NCI-H2196 (cell line): ENCODE measurements at regions not wholly inside any gene's neighbourhood (a gene's known extent, or its start where the extent isn't known, plus 50 kb on each side); places are given as distances from the start of the nearest gene placed in this dataset.
"Not testable (repeated sequence)": the region's sequence is repeated elsewhere in the genome, so short reads cannot be mapped to it uniquely, and the experiment has no call there.

Experiments
- DNase-seq: peaks from one replicate; lab custom pipeline; 2025; ENCODE audit not compliant: unreplicated experiment; lab: John Stamatoyannopoulos, UW

GRCh38 chr10:105596749-105597148 is 955.7 kb downstream of the SORCS3 start:
- no peak for DNase-seq

GRCh38 chr10:105594296-105594695 is 953.2 kb downstream of the SORCS3 start:
- DNase-seq: no peak

- DNase-seq: no peak
Measured at GRCh38 chr10:105592468-105592867, 951.4 kb downstream of the SORCS3 start.

GRCh38 chr10:105586451-105587098 is 945.5 kb downstream of the SORCS3 start:
- DNase-seq: no peak

GRCh38 chr10:105585753-105586152 is 944.7 kb downstream of the SORCS3 start:
- no peak for DNase-seq

GRCh38 chr10:105585171-105585570 is 944.1 kb downstream of the SORCS3 start:
- no peak for DNase-seq

GRCh38 chr10:105579112-105579511 is 938.0 kb downstream of the SORCS3 start:
- no peak for DNase-seq

GRCh38 chr10:105577865-105578607 is 936.9 kb downstream of the SORCS3 start:
- no peak for DNase-seq

- DNase-seq: no peak
Measured at GRCh38 chr10:105559333-105560097, 918.4 kb downstream of the SORCS3 start.

- not testable (repeated sequence) for DNase-seq
Measured at GRCh38 chr10:105550453-105550852, 909.4 kb downstream of the SORCS3 start.

- no peak for DNase-seq
Measured at GRCh38 chr10:105549731-105550130, 908.6 kb downstream of the SORCS3 start.

- no peak for DNase-seq
Measured at GRCh38 chr10:105545101-105545500, 904.0 kb downstream of the SORCS3 start.

- no peak for DNase-seq
Measured at GRCh38 chr10:105540381-105540780, 899.3 kb downstream of the SORCS3 start.

GRCh38 chr10:105538874-105539273 is 897.8 kb downstream of the SORCS3 start:
- DNase-seq: no peak

- DNase-seq: no peak
Measured at GRCh38 chr10:105535478-105535877, 894.4 kb downstream of the SORCS3 start.

GRCh38 chr10:105534086-105534485 is 893.0 kb downstream of the SORCS3 start:
- no peak for DNase-seq

- no peak for DNase-seq
Measured at GRCh38 chr10:105516511-105516910, 875.4 kb downstream of the SORCS3 start.

GRCh38 chr10:105514106-105514505 is 873.0 kb downstream of the SORCS3 start:
- DNase-seq: no peak

- no peak for DNase-seq
Measured at GRCh38 chr10:105509517-105509916, 868.4 kb downstream of the SORCS3 start.

- DNase-seq: no peak
Measured at GRCh38 chr10:105506262-105506661, 865.2 kb downstream of the SORCS3 start.

- no peak for DNase-seq
Measured at GRCh38 chr10:105503714-105504113, 862.6 kb downstream of the SORCS3 start.

GRCh38 chr10:105502058-105502457 is 861.0 kb downstream of the SORCS3 start:
- DNase-seq: no peak
